CD4-positive, alpha-beta memory T cell (primary cell): ENCODE measurements at regions not wholly inside any gene's neighbourhood (a gene's known extent, or its start where the extent isn't known, plus 50 kb on each side); places are given as distances from the start of the nearest gene placed in this dataset.

ENCODE experiments used
- CTCF ChIA-PET: fragments of 350-600 bp; sonication (Branson Sonifier 250); formaldehyde crosslinking; loops from one replicate; lab custom pipeline; 2021; ENCODE audit warnings: inconsistent platforms; ENCODE audit not compliant: partially characterized antibody; lab: Charles Lee
- POLR2A ChIA-PET: fragments of 350-600 bp; sonication (Branson Sonifier 250); formaldehyde crosslinking; loops from one replicate; lab custom pipeline; 2021; ENCODE audit not compliant: partially characterized antibody; lab: Charles Lee
- DNase-seq, 5 donors: peaks; one replicate each; pipeline versions ENCODE4 v3.0.0 to v3.0.0-alpha.2; 2020 to 2022; ENCODE audit warnings: mixed read lengths in 1 of 5
- H3K27ac ChIP-seq: one replicate; pipeline ENCODE4 v1.7.0; 2013; ENCODE audit warnings: low read depth, low read length
- H3K27me3 ChIP-seq: 2 replicates; pipeline ENCODE4 v1.7.0; 2013; ENCODE audit warnings: mild to moderate bottlenecking, low read length, moderate library complexity; ENCODE audit not compliant: insufficient read depth
- H3K36me3 ChIP-seq: 2 replicates; pipeline ENCODE4 v1.7.0; 2013; ENCODE audit warnings: mild to moderate bottlenecking, low read length, moderate library complexity; ENCODE audit not compliant: insufficient read depth
- H3K4me1 ChIP-seq: 2 replicates; pipeline ENCODE4 v1.7.0; 2013; ENCODE audit warnings: mild to moderate bottlenecking, low read length, moderate library complexity; ENCODE audit not compliant: insufficient read depth
- H3K4me3 ChIP-seq, 2 donors: one replicate each; pipeline ENCODE4 v1.7.0; 2013; ENCODE audit warnings: low read length in 2 of 2, mild to moderate bottlenecking in 1 of 2
- H3K9me3 ChIP-seq, 2 donors: one replicate each; pipeline ENCODE4 v1.7.0; 2013; ENCODE audit warnings: low read length in 2 of 2, control low read depth in 1 of 2; ENCODE audit not compliant: control insufficient read depth in 1 of 2
- H3K27ac Mint-ChIP-seq, 7 donors: one replicate each; pipeline ENCODE4 v1.8.0; 2020 to 2021; ENCODE audit warnings: mixed read lengths in 7 of 7, mild to moderate bottlenecking in 6 of 7, inconsistent platforms in 3 of 7, moderate library complexity in 3 of 7
- H3K27me3 Mint-ChIP-seq, 2 donors: one replicate each; pipeline ENCODE4 v1.8.0; 2020 to 2021; ENCODE audit warnings: mixed read lengths in 2 of 2
- H3K36me3 Mint-ChIP-seq, 2 donors: one replicate each; pipeline ENCODE4 v1.8.0; 2020 to 2021; ENCODE audit warnings: mixed read lengths in 2 of 2, inconsistent platforms in 1 of 2, mild to moderate bottlenecking in 1 of 2
- H3K4me1 Mint-ChIP-seq, 4 donors: one replicate each; pipeline ENCODE4 v1.8.0; 2020 to 2021; ENCODE audit warnings: mixed read lengths in 4 of 4, mild to moderate bottlenecking in 1 of 4
- H3K4me3 Mint-ChIP-seq, 8 donors: one replicate each; pipeline ENCODE4 v1.8.0; 2020 to 2021; ENCODE audit warnings: mixed read lengths in 8 of 8, mild to moderate bottlenecking in 7 of 8, moderate library complexity in 6 of 8, inconsistent platforms in 3 of 8
- H3K9me3 Mint-ChIP-seq, 8 donors: one replicate each; pipeline ENCODE4 v1.8.0; 2020 to 2021; ENCODE audit warnings: mixed read lengths in 8 of 8, mild to moderate bottlenecking in 5 of 8, inconsistent platforms in 3 of 8, moderate library complexity in 1 of 8
- intact Hi-C: fragments of 100-400 bp; cut with micrococcal nuclease; formaldehyde crosslinking; loops from one replicate; pipeline ENCODE4 v1.15.1; 2023

GRCh38 chr2:67709835-67710234, 312.7 kb downstream of the ETAA1 start:
- no peaks in the 10 kb centered on the region for H3K36me3 ChIP-seq
- peaks cover 0 to 3% (median under 1%) of the 10 kb centered on the region in 8 donors for H3K9me3 Mint-ChIP-seq
- H3K27ac Mint-ChIP-seq: no peak overlapping the region
- H3K4me1 ChIP-seq: no peaks in the 10 kb centered on the region
- no peaks in the 10 kb centered on the region for H3K27me3 ChIP-seq
- intact Hi-C loops: no loop called here
- no peaks in the 10 kb centered on the region for H3K9me3 ChIP-seq
- no peak overlapping the region for H3K27ac ChIP-seq
- no peaks in the 10 kb centered on the region for H3K36me3 Mint-ChIP-seq
- H3K4me1 Mint-ChIP-seq: no peaks in the 10 kb centered on the region
- DNase-seq: no peak
- no peak overlapping the region for H3K4me3 Mint-ChIP-seq
- no peak overlapping the region for H3K4me3 ChIP-seq
- POLR2A ChIA-PET: no interaction called here
- CTCF ChIA-PET: no interaction called here
- H3K27me3 Mint-ChIP-seq: no peaks in the 10 kb centered on the region

- ChIA-PET POLR2A (no interaction called here), CTCF (no interaction called here)
- H3K4me3 ChIP-seq: no peak overlapping the region
- Mint-ChIP-seq H3K4me1 (no peaks in the 10 kb centered on the region), H3K27ac (no peak overlapping the region), H3K27me3 (no peaks in the 10 kb centered on the region), H3K36me3 (no peaks in the 10 kb centered on the region), H3K4me3 (no peak overlapping the region), H3K9me3 (peaks cover 0 to 3% (median 0%) of the 10 kb centered on the region in 8 donors)
- H3K4me1 ChIP-seq: no peaks in the 10 kb centered on the region
- H3K27ac ChIP-seq: no peak overlapping the region
- no peaks in the 10 kb centered on the region for H3K36me3 ChIP-seq
- H3K27me3 ChIP-seq: no peaks in the 10 kb centered on the region
- H3K9me3 ChIP-seq: no peaks in the 10 kb centered on the region
- intact Hi-C loops: no loop called here
- no peak for DNase-seq
Measured at GRCh38 chr2:67712484-67712883, 315.4 kb downstream of the ETAA1 start.

GRCh38 chr2:67713376-67713775, 316.2 kb downstream of the ETAA1 start:
- CTCF ChIA-PET: no interaction called here
- H3K27me3 ChIP-seq: no peaks in the 10 kb centered on the region
- intact Hi-C loops: no loop called here
- Mint-ChIP-seq H3K36me3 (no peaks in the 10 kb centered on the region), H3K4me1 (no peaks in the 10 kb centered on the region), H3K4me3 (no peak overlapping the region), H3K9me3 (peaks cover 0 to 3% (median under 1%) of the 10 kb centered on the region in 8 donors), H3K27ac (no peak overlapping the region), H3K27me3 (peaks cover 0 to 2% of the 10 kb centered on the region in 2 donors)
- no peaks in the 10 kb centered on the region for H3K4me1 ChIP-seq
- H3K36me3 ChIP-seq: no peaks in the 10 kb centered on the region
- H3K4me3 ChIP-seq: no peak overlapping the region
- H3K27ac ChIP-seq: no peak overlapping the region
- DNase-seq: no peak
- POLR2A ChIA-PET: no interaction called here
- H3K9me3 ChIP-seq: no peaks in the 10 kb centered on the region

GRCh38 chr2:67716895-67717396, 319.8 kb downstream of the ETAA1 start:
- H3K4me3 Mint-ChIP-seq: no peak overlapping the region
- ChIA-PET POLR2A (no interaction called here), CTCF (no interaction called here)
- no peaks in the 10 kb centered on the region for H3K36me3 ChIP-seq
- H3K27me3 ChIP-seq: no peaks in the 10 kb centered on the region
- no peaks in the 10 kb centered on the region for H3K4me1 Mint-ChIP-seq
- H3K27ac ChIP-seq: no peak overlapping the region
- H3K9me3 Mint-ChIP-seq: peaks cover 0 to 6% (median 2%) of the 10 kb centered on the region in 8 donors
- no peaks in the 10 kb centered on the region for H3K36me3 Mint-ChIP-seq
- no peak overlapping the region for H3K27ac Mint-ChIP-seq
- peaks cover 0 to 4% of the 10 kb centered on the region in 2 donors for H3K27me3 Mint-ChIP-seq
- H3K4me1 ChIP-seq: no peaks in the 10 kb centered on the region
- H3K4me3 ChIP-seq: no peak overlapping the region
- H3K9me3 ChIP-seq: no peaks in the 10 kb centered on the region
- DNase-seq: no peak
- intact Hi-C loops: no loop called here

- Mint-ChIP-seq H3K9me3 (peaks cover 0 to 6% (median 2%) of the 10 kb centered on the region in 8 donors), H3K4me1 (no peaks in the 10 kb centered on the region), H3K27me3 (peaks cover 0 to 4% of the 10 kb centered on the region in 2 donors), H3K36me3 (no peaks in the 10 kb centered on the region), H3K27ac (no peak overlapping the region), H3K4me3 (no peak overlapping the region)
- Histone ChIP-seq H3K36me3 (no peaks in the 10 kb centered on the region), H3K9me3 (no peaks in the 10 kb centered on the region), H3K27me3 (no peaks in the 10 kb centered on the region), H3K4me3 (no peak overlapping the region), H3K4me1 (no peaks in the 10 kb centered on the region), H3K27ac (no peak overlapping the region)
- intact Hi-C loops: no loop called here
- no peak for DNase-seq
- CTCF ChIA-PET: no interaction called here
- POLR2A ChIA-PET: no interaction called here
Measured at GRCh38 chr2:67717692-67718091, 320.6 kb downstream of the ETAA1 start.

GRCh38 chr2:67719351-67719750, 322.2 kb downstream of the ETAA1 start:
- H3K4me3 Mint-ChIP-seq: no peak overlapping the region
- no peak overlapping the region for H3K27ac Mint-ChIP-seq
- no peaks in the 10 kb centered on the region for H3K9me3 ChIP-seq
- ChIA-PET POLR2A (no interaction called here), CTCF (no interaction called here)
- H3K36me3 Mint-ChIP-seq: no peaks in the 10 kb centered on the region
- no peak overlapping the region for H3K27ac ChIP-seq
- peaks cover 0 to 4% of the 10 kb centered on the region in 2 donors for H3K27me3 Mint-ChIP-seq
- no peaks in the 10 kb centered on the region for H3K27me3 ChIP-seq
- intact Hi-C loops: no loop called here
- no peaks in the 10 kb centered on the region for H3K4me1 ChIP-seq
- no peaks in the 10 kb centered on the region for H3K36me3 ChIP-seq
- no peak overlapping the region for H3K4me3 ChIP-seq
- peaks cover 0 to 6% (median 2%) of the 10 kb centered on the region in 8 donors for H3K9me3 Mint-ChIP-seq
- DNase-seq: no peak
- no peaks in the 10 kb centered on the region for H3K4me1 Mint-ChIP-seq

GRCh38 chr2:67721516-67721915, 324.4 kb downstream of the ETAA1 start:
- no peak overlapping the region for H3K4me3 Mint-ChIP-seq
- no peaks in the 10 kb centered on the region for H3K9me3 ChIP-seq
- CTCF ChIA-PET: no interaction called here

GRCh38 chr2:67724261-67724660, 327.1 kb downstream of the ETAA1 start:
- Mint-ChIP-seq H3K4me1 (no peaks in the 10 kb centered on the region), H3K27ac (no peak overlapping the region), H3K9me3 (peaks cover 0 to 5% (median 3%) of the 10 kb centered on the region in 8 donors), H3K27me3 (peaks cover 0 to 3% of the 10 kb centered on the region in 2 donors), H3K36me3 (no peaks in the 10 kb centered on the region), H3K4me3 (no peak overlapping the region)
- no peaks in the 10 kb centered on the region for H3K36me3 ChIP-seq
- ChIA-PET POLR2A (no interaction called here), CTCF (no interaction called here)
- no peak for DNase-seq
- no peaks in the 10 kb centered on the region for H3K4me1 ChIP-seq
- intact Hi-C loops: no loop called here
- no peak overlapping the region for H3K27ac ChIP-seq
- no peaks in the 10 kb centered on the region for H3K27me3 ChIP-seq
- no peaks in the 10 kb centered on the region for H3K9me3 ChIP-seq
- no peak overlapping the region for H3K4me3 ChIP-seq

More at GRCh38 chr2:67721516-67721915, 324.4 kb downstream of the ETAA1 start:
- intact Hi-C loops: no loop called here
- Mint-ChIP-seq H3K4me1 (no peaks in the 10 kb centered on the region), H3K27me3 (peaks cover 0 to 4% of the 10 kb centered on the region in 2 donors), H3K36me3 (no peaks in the 10 kb centered on the region), H3K9me3 (peaks cover 0 to 6% (median 3%) of the 10 kb centered on the region in 8 donors), H3K27ac (no peak overlapping the region)
- Histone ChIP-seq H3K4me3 (no peak overlapping the region), H3K4me1 (no peaks in the 10 kb centered on the region), H3K27me3 (no peaks in the 10 kb centered on the region), H3K27ac (no peak overlapping the region), H3K36me3 (no peaks in the 10 kb centered on the region)
- POLR2A ChIA-PET: no interaction called here
- DNase-seq: no peak
